Transverse colon (tissue), 4 donors: ENCODE measurements at regions not wholly inside any gene's neighbourhood (a gene's known extent, or its start where the extent isn't known, plus 50 kb on each side); places are given as distances from the start of the nearest gene placed in this dataset.

Experiments used
- DNase-seq: peaks from one replicate; pipeline ENCODE4 v3.0.0-alpha.2; 2019
- H3K27ac ChIP-seq, 4 donors: fragments of 200-600 bp; sonication (generic); 2 replicates each; pipeline ENCODE4 v1.5.1; 2016 to 2018; ENCODE audit warnings: inconsistent platforms in 4 of 4
- H3K27me3 ChIP-seq: fragments of 200-600 bp; sonication (generic); 2 replicates; pipeline ENCODE4 v1.5.1; 2017; ENCODE audit warnings: inconsistent platforms
- H3K36me3 ChIP-seq, 4 donors: fragments of 200-600 bp; sonication (generic); 2 replicates each; pipeline ENCODE4 v1.5.1; 2017 to 2019; ENCODE audit warnings: inconsistent platforms in 4 of 4
- H3K4me1 ChIP-seq, 4 donors: fragments of 200-600 bp; sonication (generic); 2 replicates each; pipeline ENCODE4 v1.5.1; 2017 to 2020; ENCODE audit warnings: inconsistent platforms in 4 of 4
- H3K4me3 ChIP-seq, 4 donors: fragments of 200-600 bp; sonication (generic); 1 replicate in 1 of 4; 2 replicates in 3 of 4; pipeline versions ENCODE4 v1.5.1 to v1.6.1; 2017 to 2019; ENCODE audit warnings: inconsistent platforms in 4 of 4
- H3K9me3 ChIP-seq, 2 donors: fragments of 200-600 bp; sonication (generic); 2 replicates each; pipeline ENCODE4 v1.5.1; 2017 to 2019; ENCODE audit warnings: inconsistent platforms in 2 of 2
- CTCF ChIP-seq, 5 experiments: fragments of 200-600 bp in 3 of 5; fragments of 450-650 bp in 2 of 5; sonication (generic) in 3 of 5; IDR thresholded peaks; 1 replicate in 2 of 5; 2 replicates in 3 of 5; pipeline ENCODE4 v1.5.1; 2016 to 2017; ENCODE audit warnings: antibody characterized with exemption in 5 of 5, inconsistent platforms in 3 of 5, mild to moderate bottlenecking in 2 of 5, moderate library complexity in 1 of 5
- EP300 ChIP-seq: sonication (generic); formaldehyde crosslinking; IDR thresholded peaks from one replicate; pipeline ENCODE4 v1.6.1; 2017; ENCODE audit warnings: antibody characterized with exemption, low read depth
- POLR2A ChIP-seq: fragments of 450-650 bp; IDR thresholded peaks from one replicate; pipeline ENCODE4 v1.6.1; 2016; ENCODE audit warnings: antibody characterized with exemption, mild to moderate bottlenecking, moderate library complexity
- POLR2AphosphoS5 ChIP-seq, 3 donors: sonication (generic); formaldehyde crosslinking; IDR thresholded peaks; one replicate each; pipeline ENCODE4 v1.6.1; 2016; ENCODE audit warnings: antibody characterized with exemption in 3 of 3
- WGBS, 2 donors: methylation state at CpG; one replicate each; pipeline ENCODE4 v1.1.5; 2018; ENCODE audit warnings: low coverage in 1 of 2; 5-methylcytosine and 5-hydroxymethylcytosine counted together
- in situ Hi-C, 4 donors: fragments of 200-750 bp; cut with MboI; loops; one replicate each; pipeline versions ENCODE4 v1.15.0 to v1.15.1; 2017; ENCODE audit warnings: low sequenced_read_pairs in 3 of 4, low pct_ligation_motif_present in 1 of 4, low pct_unique_long_range_greater_than_20kb in 1 of 4
- intact Hi-C: fragments of 100-400 bp; cut with DNase I; formaldehyde crosslinking; loops from one replicate; pipeline ENCODE4 v1.15.1; 2023; ENCODE audit warnings: low total_unique reads

- no peaks in the 10 kb centered on the region for H3K9me3 ChIP-seq
- peaks cover 0 to 2% (median 0%) of the 10 kb centered on the region in 4 donors for H3K36me3 ChIP-seq
- no peak for TF ChIP-seq EP300
- no peak for TF ChIP-seq CTCF (IDR thresholded peaks at IDR 0.05)
- TF ChIP-seq POLR2AphosphoS5 (IDR thresholded peaks at IDR 0.05), result no peak
- no peak for TF ChIP-seq POLR2A
- H3K4me1 ChIP-seq, result peaks cover 0 to 9% (median 4%) of the 10 kb centered on the region in 4 donors
- in situ Hi-C loops (no loop called here), intact Hi-C loops (no loop called here)
- no peak overlapping the region for H3K4me3 ChIP-seq
- no peak for DNase-seq
- no peak overlapping the region for H3K27ac ChIP-seq
- 50 to 56% methylated on average over 3 of the region's 3 CpGs for WGBS, 2 donors
- H3K27me3 ChIP-seq, result no peaks in the 10 kb centered on the region
Observed at GRCh38 chr12:46436747-46437146, 64.2 kb upstream of the SLC38A2 start.

- H3K4me1 ChIP-seq, result peaks cover 0 to 18% (median 10%) of the 10 kb centered on the region in 4 donors
- intact Hi-C loops (no loop called here), in situ Hi-C loops (no loop called here)
- TF ChIP-seq POLR2AphosphoS5 (IDR thresholded peaks at IDR 0.05) (no peak), POLR2A (no peak), EP300 (no peak), CTCF (IDR thresholded peaks at IDR 0.05) (no peak)
- no peak overlapping the region for H3K4me3 ChIP-seq
- H3K27me3 ChIP-seq, result no peaks in the 10 kb centered on the region
- H3K27ac ChIP-seq, result no peak overlapping the region
- peaks cover 0 to 2% (median 0%) of the 10 kb centered on the region in 4 donors for H3K36me3 ChIP-seq
- H3K9me3 ChIP-seq, result no peaks in the 10 kb centered on the region
- DNase-seq, result no peak
Observed at GRCh38 chr12:46435625-46436024, 63.1 kb upstream of the SLC38A2 start.

GRCh38 chr12:46435029-46435428 is 62.5 kb upstream of the SLC38A2 start:
- in situ Hi-C loops, result no loop called here
- H3K27ac ChIP-seq, result no peak overlapping the region
- intact Hi-C loops, result no loop called here
- no peak for DNase-seq
- no peak for TF ChIP-seq POLR2AphosphoS5 (IDR thresholded peaks at IDR 0.05)
- no peak for TF ChIP-seq EP300
- no peak for TF ChIP-seq CTCF (IDR thresholded peaks at IDR 0.05)
- no peak for TF ChIP-seq POLR2A
- H3K4me1 ChIP-seq, result peaks cover 4 to 24% (median 15%) of the 10 kb centered on the region in 4 donors
- no peaks in the 10 kb centered on the region for H3K27me3 ChIP-seq
- H3K4me3 ChIP-seq, result no peak overlapping the region
- no peaks in the 10 kb centered on the region for H3K9me3 ChIP-seq
- peaks cover 0 to 2% (median 0%) of the 10 kb centered on the region in 4 donors for H3K36me3 ChIP-seq

GRCh38 chr12:46433829-46434228 is 61.3 kb upstream of the SLC38A2 start:
- H3K27ac ChIP-seq, result no peak overlapping the region
- intact Hi-C loops, result no loop called here
- H3K27me3 ChIP-seq, result no peaks in the 10 kb centered on the region
- TF ChIP-seq POLR2A, result no peak
- TF ChIP-seq CTCF (IDR thresholded peaks at IDR 0.05), result no peak
- TF ChIP-seq POLR2AphosphoS5 (IDR thresholded peaks at IDR 0.05), result no peak
- TF ChIP-seq EP300, result no peak
- peaks cover 0 to 2% (median 0%) of the 10 kb centered on the region in 4 donors for H3K36me3 ChIP-seq
- DNase-seq, result no peak
- H3K4me1 ChIP-seq, result peaks cover 7 to 30% (median 18%) of the 10 kb centered on the region in 4 donors
- H3K9me3 ChIP-seq, result no peaks in the 10 kb centered on the region
- WGBS, 2 donors, result 95 to 100% methylated on average over 3 of the region's 3 CpGs
- in situ Hi-C loops, result no loop called here
- H3K4me3 ChIP-seq, result no peak overlapping the region
